GM18909 (cell line): ENCODE measurements at regions not wholly inside any gene's neighbourhood (a gene's known extent, or its start where the extent isn't known, plus 50 kb on each side); places are given as distances from the start of the nearest gene placed in this dataset.
"Not testable (repeated sequence)": the region's sequence is repeated elsewhere in the genome, so short reads cannot be mapped to it uniquely, and the experiment has no call there.

ENCODE experiments used
- ATAC-seq: cut with Tn5 transposase; IDR thresholded peaks from one replicate; pipeline ENCODE4 v1.9.1; 2021; ENCODE audit warnings: mild to moderate bottlenecking; ENCODE audit not compliant: unreplicated experiment, poor library complexity

DNA sequence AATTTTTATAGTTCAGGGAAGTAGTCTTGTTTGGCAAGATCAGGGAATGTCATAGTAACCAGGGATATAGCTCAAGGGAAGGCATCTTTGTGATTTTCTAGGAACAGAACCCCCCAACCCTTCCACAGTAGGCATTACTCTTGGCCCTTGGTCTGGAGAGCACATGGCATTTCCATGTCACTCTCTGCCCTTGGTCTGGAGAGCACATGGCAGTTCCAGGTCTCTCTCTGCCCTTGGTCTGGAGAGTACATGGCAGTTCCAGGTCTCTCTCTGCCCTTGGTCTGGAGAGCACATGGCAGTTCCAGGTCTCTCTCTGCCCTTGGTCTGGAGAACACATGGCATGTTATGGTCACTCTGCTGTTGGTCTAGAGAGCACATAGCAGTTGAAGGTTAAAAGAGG is 297.2 kb upstream of the STEAP1 start:
- not testable (repeated sequence) for ATAC-seq

DNA sequence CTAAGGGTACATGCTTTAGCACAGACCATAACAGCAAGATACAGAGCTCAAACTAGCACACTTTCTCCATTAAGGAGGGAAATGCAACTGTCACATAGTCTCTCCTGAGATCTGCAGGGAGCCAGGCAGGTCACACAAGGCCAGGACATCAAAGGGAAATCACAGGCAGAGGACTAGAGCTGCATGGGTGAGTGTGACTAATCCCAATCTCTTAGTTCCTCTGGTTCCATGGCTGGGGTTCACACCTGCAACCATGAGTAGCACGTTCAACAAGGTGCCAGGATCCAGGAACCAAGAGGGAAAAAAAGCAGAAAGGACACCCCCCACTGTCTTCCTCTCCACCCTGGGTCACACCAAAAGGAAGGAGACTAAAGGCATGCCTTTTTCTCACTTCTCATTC is 296.5 kb upstream of the STEAP1 start:
- no peak for ATAC-seq

DNA sequence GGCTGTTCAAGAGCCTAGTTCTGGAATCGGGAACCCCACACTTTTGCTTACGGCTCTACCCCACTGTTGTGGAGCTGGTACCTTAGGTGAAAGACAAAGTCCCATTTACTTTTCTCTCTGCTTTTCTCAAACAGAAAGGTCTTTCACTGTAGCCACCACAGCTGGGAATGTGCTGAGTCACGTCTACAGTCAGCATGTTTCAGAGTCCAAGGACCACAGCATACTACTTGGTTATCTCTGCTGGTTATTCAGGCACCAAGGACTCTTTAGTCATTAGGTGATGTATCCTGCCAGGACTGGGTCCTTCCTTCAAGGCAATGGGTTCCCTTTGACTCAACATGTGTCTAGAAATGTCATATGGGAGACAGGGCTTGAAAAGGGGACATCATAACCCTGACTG is 266.8 kb upstream of the STEAP1 start:
- ATAC-seq, result no peak

DNA sequence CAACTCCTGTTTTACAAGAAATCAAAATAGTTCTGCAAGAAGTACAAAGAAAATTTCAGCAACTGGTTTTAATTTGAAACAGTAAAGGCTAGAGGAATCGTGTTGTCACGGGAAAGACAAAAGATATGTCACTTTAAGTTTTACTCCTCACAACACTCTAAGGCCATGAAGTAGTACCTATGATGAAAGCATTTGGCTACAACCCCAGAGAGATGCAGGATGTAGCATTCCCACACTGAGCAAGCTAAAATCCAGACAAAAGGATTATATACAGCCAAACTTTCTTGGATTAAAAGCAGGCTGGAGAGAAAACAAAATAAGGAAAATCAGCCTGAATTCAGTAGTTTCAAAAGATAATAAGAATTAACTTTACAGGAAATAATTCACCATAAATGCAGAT is 245.5 kb upstream of the STEAP1 start:
- ATAC-seq, result no peak

DNA sequence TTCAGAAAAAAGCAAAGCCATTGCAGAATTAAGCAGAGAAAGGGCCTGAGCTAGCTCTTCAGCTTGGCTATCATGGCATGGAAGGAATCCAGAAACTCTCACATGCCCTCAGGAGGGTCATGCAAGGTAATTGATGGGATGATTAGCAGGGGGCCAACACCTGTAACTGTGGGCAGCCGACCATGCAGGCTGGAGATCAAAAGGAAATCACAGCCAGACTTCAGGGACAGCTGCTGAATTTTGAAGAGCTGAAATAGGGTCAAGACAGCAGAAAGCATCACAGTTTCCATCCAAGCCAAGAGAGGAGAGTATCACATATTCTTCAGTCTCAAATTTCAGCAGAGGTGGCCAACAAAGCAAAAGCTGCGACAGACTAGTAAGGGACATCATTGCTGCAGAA is 239.6 kb upstream of the STEAP1 start:
- no peak for ATAC-seq

DNA sequence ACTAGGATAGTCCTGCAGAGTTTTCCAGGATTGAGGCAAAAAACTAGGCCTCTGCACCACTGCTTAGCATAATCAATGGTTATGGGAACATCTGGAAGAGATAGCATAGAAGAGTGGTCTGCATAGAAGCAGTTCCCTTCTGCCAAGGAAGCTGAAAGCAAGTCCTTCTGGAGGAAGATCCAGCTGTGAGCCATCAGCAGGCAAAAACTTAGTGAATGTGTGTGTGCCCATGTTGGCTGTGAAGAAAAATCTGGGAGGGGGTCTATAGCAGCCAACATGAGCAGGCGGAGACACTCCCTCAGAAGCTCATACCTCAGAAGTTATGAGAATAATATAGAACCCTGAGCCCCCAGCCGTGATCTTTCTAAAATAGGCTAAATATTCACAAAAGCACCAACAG is 228.1 kb upstream of the STEAP1 start:
- no peak for ATAC-seq

DNA sequence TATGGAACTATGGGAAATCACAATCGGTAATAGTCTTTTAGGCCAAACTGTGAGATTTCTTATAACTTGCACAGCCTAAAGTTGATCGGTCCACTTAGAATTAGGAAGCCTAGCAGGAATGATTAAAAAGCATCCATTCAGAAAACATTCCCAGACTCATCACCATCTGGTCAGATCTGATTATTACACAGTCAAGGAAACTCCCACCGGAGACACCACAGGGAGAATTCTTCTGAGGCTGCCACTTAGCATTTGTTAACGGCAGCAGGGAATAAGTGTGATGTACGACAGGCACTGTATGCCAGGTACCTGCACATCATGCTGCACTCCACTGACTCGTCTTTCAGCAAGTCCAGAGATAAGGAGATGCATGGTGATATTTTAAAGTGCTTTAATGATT is 227.6 kb upstream of the STEAP1 start:
- ATAC-seq, result no peak

DNA sequence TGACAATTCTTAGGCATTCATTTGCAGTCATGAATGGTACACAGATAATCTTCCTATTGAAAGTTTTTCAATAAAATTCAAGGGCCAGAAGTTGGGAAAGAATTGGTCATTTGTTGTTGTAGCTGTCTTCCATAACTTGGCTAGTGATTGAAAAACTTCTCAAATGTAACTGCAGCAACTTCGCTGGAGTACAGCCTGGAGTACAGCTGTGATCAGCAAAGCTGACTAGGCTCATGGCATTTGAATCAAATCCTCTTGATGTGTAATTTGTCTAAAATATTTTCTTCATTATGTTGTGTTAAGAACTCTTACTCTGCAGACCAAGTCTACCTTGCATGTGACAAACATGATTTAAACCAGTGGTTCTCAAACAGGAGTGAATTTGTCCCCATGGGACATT is 226.5 kb upstream of the STEAP1 start:
- ATAC-seq, result no peak

DNA sequence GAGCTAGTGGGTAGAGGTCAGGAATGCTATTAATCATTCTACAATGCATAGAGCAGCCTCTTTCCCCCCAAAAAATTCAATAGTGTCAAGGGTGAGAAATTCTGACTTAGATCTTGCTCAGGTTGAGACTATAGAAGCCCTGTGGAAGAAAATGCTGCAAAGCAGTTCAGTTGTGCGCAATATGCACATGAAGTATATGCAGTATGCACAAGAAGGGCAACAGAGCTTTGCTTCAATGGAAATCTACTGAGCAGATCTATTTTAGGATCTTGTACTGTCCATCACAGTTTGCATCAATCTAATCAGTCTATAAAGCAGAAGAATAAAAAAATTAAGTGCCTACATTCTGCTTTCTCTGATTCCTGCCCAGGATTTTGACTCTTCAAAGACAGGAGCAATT is 225.8 kb upstream of the STEAP1 start:
- ATAC-seq, result no peak

DNA sequence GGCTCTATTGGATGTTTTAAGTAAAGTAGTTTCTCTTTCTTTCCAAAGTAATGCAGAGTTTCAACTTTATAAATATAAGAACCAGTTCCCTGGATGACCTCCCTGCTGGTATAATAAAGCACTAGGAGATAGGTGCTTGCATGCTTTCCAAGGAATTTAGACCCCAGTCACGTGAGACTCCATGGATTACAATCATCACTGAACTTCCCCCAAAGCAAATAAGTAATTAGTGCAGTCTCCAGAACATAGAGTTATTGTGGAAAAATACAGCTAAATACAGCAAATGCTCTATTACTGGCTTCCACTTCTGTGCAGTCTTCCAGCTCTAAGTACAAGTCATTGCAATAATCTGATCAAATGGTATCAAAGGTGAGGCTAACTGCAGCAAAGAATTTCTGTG is 220.2 kb upstream of the STEAP1 start:
- ATAC-seq, result no peak

DNA sequence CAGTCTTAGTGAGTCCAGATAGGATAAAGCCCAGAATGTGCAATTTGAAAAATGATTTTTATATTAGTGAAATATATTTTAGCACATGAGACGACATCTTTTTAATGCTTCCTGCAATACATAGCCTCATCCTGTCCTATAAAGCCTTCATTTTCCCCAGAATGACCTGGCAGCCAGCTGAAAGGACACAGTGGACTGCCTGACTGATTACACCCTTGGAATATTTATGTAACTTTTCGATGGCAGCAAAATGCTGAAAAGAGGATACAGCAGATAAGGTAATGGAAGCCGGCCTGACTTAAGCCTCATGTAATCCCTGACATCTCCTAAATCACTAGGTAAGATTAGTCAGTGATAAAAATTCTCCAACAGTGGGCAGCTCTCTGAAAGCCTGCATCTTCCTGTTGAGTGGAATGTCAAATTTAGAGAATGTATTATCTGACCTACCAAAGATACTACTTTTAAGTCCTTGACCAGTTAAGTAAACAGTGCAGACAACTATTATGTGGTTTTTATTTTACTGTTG is 210.7 kb upstream of the STEAP1 start:
- no peak for ATAC-seq

DNA sequence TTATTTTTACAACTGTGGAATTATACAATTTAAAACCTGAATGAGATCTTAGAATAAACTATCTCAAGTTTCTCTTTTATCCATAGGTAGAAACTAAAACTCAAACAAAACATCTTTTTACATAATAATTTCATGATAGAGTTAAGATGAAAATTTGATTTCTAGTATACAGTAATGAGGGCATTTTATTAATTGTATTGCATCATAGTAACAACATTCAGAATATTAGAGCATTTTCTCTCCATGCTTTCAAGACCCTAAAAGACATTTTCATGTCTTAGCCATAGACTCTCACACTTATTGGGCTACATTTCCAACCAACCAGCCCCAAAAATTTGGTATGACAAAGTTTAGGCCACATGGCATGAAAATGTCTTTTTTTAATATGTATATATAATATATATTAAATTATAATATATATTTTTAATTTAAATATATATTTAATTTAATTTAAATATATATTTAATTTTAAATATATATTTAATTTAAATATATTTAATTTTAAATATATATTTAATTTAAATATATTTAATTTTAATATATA is 195.7 kb upstream of the STEAP1 start:
- no peak for ATAC-seq

DNA sequence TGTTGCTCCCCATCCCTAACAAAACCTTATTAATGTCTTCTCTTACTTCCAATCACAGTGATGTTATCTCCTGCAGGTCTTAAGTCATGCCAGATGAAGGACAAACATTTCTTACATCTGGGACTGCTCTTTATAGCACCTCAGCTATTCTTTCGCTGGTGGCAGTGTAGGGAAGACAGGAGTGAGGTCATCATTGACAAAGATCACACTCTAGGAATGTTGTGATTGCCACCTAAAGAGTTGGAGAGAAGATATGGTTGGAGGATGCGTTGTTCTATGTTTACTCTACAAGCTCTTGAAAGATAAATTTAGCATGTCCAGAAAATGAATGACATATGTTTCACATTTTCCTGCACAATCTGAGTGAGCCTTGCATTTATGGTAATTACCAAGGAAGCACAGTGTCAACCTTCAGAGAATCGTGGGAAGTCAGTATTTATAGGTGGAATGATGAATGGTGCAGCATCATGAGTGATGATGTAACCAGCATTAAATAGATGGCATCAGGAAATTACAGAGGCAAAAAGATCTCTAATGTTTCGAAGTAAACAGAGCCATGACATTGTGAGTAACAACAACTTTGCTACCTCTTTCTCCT is 188.1 kb upstream of the STEAP1 start:
- no peak for ATAC-seq

DNA sequence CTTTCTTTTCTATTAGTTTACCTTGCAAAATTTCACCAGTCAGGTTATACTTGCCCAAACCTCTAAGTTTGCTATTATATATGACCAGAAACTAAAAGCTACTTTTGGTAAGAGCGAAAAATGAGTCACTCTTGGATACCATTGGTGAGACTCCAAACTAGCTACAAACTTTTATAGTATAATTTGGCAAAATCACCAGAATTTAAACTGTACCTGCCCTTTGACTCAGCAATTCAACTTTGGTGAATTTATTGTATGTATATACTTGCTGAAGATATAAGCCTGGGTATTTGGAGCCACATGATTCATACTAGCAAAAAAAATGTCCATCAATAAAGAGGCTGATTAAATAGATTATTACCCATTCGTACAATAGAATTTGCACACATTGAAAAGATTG is 178.7 kb upstream of the STEAP1 start:
- no peak for ATAC-seq

DNA sequence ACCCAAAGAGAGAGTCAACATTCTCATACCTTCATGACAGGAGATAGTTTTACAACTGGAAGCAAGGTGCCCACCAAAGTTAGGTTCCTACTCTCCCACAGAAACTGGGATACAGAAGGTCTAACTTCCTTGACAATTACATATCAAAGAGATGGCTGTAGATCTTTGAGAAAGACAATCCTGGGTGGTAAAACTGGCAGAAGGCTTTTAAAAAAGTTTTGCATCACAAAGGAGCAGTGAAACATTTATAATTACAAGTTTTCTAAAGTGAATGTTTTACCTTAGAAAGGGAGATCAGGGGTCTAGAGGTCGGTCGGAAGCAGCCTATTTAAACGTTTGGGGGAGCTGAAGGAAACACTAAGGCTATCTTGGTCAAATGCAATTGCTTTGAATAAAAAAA is 166.6 kb upstream of the STEAP1 start:
- ATAC-seq, result no peak

DNA sequence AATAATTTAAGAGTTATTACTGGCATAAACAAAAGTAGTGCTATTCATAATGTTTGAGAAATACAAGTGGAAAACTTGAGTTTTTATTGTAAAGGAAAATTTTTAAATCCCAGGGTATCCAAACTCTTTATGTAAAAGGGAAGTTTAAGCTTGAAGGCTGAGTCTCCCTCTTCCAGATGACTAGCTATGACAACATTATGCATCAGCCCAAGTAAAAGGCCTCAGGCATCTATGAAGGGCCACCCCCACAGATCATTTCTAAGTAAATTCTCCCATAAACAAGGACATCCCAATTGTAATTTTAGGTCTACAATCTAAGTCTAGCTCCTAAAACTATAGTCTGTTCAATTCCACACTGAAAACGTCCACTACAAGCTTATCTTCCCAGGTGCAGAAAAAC is 166.2 kb upstream of the STEAP1 start:
- no peak for ATAC-seq

DNA sequence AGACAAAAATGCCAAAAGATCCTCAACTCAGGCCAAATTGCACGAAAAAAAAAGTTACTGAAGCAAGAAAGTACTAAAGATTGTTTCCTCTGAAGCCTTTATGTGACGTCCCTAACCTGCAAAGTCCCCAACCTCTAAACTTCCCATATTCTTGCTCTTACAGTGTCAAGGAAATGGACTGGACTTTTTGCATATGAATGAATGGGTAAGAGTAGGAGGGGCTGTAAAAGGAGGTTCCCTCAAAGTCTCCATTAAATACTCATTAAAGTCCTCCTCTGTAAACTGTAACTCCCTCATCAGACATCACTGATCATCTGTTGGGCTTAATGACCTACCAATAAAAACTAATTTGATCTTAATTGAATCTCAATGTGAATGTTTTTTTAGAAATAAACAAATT is 164.8 kb upstream of the STEAP1 start:
- no peak for ATAC-seq

DNA sequence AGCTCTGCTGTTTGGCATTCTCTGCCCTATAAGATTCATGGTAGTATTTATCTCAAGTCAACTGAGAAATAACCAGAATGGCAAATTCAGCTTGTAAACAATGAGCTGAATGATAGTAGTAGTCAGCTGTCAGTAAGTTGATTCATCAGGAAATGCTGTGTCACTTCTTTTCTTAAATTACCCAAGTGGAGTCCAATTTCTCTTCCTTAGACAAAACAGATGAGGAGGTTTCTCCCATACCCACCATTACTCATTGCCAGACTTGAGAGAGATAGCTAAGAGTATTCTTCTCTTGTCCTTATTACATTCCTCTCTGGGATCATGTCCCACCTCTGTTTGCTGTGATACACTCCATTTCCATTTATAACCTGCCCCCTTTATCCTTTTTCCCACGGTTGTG is 159.8 kb upstream of the STEAP1 start:
- ATAC-seq, result no peak

DNA sequence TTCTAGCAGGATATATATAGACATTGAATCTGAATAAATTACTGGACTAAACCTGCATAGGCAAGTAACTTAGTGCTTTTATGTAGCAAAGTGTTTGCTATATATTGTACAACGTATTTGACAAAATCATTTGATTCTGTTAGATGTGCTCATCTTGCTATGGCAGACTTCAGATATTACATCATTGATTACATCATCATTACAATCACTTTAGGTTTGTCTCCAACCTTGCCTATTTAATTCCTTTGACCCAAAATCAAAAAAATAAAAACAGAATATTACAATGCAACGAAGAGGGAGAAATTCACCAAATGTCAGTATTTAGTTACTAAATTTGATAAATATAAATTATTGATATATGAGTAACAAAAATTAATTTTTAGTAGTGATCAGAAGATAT is 155.7 kb upstream of the STEAP1 start:
- ATAC-seq, result no peak

DNA sequence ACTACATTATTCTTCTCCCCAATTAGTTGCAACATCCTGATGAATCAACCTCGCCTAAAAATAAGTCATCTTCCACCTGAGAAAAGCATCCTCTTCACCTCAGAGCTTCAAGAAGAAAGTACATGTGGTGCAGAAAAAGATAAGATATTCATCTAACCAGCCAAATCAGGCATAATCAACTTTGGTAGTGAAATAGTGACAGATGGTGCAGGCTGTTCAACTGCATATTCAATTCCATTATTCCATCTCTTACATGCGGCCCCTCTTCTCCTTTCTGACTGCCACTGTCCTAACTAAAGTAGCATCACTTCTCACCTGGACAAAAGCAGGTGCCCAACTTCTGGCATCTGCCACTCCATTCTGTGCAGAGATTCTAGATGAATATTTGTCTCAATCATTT is 148.4 kb upstream of the STEAP1 start:
- no peak for ATAC-seq

DNA sequence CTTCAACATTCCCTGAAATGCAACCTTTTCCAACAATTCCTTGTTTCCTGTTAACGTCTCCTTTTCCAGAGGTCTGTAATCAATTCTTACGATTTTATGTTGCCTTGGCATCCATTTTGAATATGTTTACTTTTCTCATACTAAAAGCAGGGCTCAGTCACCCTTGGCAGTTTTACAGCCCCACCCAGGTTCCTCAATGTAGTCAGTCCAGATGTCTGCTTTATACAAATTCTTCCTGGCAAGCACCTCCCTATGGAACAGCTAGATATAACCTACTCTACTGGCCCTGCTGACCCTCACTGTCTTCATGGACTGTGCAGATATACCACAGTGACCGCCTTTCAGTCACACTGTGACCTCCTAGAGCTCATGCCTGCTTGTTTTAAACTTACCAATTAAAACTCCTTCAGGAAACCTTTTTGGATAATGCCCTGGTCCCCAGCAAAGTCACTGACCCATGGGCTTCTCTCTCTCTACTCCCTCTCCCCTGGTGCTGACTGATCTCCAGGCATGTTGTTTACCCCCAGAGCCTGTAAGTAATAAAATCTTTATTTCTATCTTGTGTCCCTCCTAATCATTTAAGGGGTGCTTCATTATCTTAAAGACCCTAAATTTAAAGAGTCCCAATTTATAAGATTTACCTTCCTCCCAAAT is 147.1 kb upstream of the STEAP1 start:
- no peak for ATAC-seq

DNA sequence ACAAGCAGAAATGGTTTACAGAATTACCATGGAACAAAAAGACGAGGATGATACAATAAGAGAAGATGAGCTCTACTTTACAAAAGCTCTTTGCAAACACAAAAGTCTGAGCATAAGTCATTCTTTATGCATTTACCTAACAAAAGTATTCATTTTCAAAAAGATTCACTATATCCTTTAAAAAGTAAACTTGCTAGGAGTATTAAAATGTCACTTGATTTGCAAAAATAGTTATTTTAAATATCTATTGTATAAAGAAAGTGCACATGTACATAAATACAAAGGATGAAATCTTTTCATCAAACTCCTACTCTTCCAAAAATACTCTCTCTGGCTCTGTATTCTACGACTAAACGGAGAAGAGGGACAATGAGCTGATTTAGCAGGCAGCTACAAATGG is 146.4 kb upstream of the STEAP1 start:
- no peak for ATAC-seq
